Spleen (tissue), 11 donors: ENCODE measurements at regions not wholly inside any gene's neighbourhood (a gene's known extent, or its start where the extent isn't known, plus 50 kb on each side); places are given as distances from the start of the nearest gene placed in this dataset.

Experiments used
- DNase-seq: peaks from one replicate; pipeline ENCODE4 v3.0.0-alpha.2; 2020
- H3K27ac ChIP-seq, 8 donors: fragments of 200-600 bp; sonication (generic) in 7 of 8; 1 replicate in 4 of 8; 2 replicates in 4 of 8; pipeline versions ENCODE4 v1.5.0 to v1.8.0; 2016 to 2021; ENCODE audit warnings: inconsistent platforms in 4 of 8, mild to moderate bottlenecking in 4 of 8, moderate library complexity in 1 of 8
- H3K27me3 ChIP-seq, 7 donors: fragments of 200-600 bp; sonication (generic) in 6 of 7; replicated peaks in 1 of 7; 1 replicate in 4 of 7; 2 replicates in 3 of 7; pipeline versions ENCODE4 v1.5.0 to v1.8.0; 2016 to 2021; ENCODE audit warnings: inconsistent platforms in 3 of 7, mild to moderate bottlenecking in 1 of 7
- H3K36me3 ChIP-seq, 6 donors: fragments of 200-600 bp; sonication (generic) in 5 of 6; 1 replicate in 4 of 6; 2 replicates in 2 of 6; pipeline versions ENCODE4 v1.5.0 to v1.8.0; 2016 to 2021; ENCODE audit warnings: inconsistent platforms in 2 of 6
- H3K4me1 ChIP-seq, 6 donors: fragments of 200-600 bp; sonication (generic) in 5 of 6; 1 replicate in 3 of 6; 2 replicates in 3 of 6; pipeline versions ENCODE4 v1.5.0 to v1.8.0; 2016 to 2021; ENCODE audit warnings: inconsistent platforms in 3 of 6
- H3K4me3 ChIP-seq, 8 donors: fragments of 200-600 bp; sonication (generic) in 7 of 8; 1 replicate in 4 of 8; 2 replicates in 4 of 8; pipeline versions ENCODE4 v1.5.0 to v1.8.0; 2016 to 2021; ENCODE audit warnings: inconsistent platforms in 4 of 8, mild to moderate bottlenecking in 4 of 8, moderate library complexity in 2 of 8
- H3K9me3 ChIP-seq, 8 donors: fragments of 200-600 bp; sonication (generic) in 7 of 8; 1 replicate in 4 of 8; 2 replicates in 4 of 8; pipeline versions ENCODE4 v1.5.0 to v1.8.0; 2016 to 2021; ENCODE audit warnings: inconsistent platforms in 4 of 8
- CTCF ChIP-seq, 11 experiments: fragments of 200-600 bp in 7 of 11; fragments of 450-650 bp in 4 of 11; sonication (generic) in 4 of 11; IDR thresholded peaks in 8 of 11; conservative IDR thresholded peaks in 3 of 11; 1 replicate in 7 of 11; 2 replicates in 4 of 11; pipeline versions ENCODE4 v1.4.0 to v1.8.0; 2016 to 2021; ENCODE audit warnings: antibody characterized with exemption in 11 of 11, inconsistent platforms in 4 of 11, mild to moderate bottlenecking in 1 of 11
- POLR2A ChIP-seq, 3 donors: fragments of 450-650 bp; IDR thresholded peaks; one replicate each; pipeline ENCODE4 v1.5.1; 2017; ENCODE audit warnings: antibody characterized with exemption in 3 of 3, mild to moderate bottlenecking in 1 of 3
- POLR2AphosphoS5 ChIP-seq, 3 donors: sonication (generic); formaldehyde crosslinking; IDR thresholded peaks; one replicate each; pipeline ENCODE4 v1.5.1; 2017; ENCODE audit warnings: antibody characterized with exemption in 3 of 3
- WGBS, 5 donors: extraction: QIAGEN DNeasy Blood & Tissue Kit in 3 of 5; methylation state at CpG; one replicate each; pipeline versions ENCODE4 v1.1.5 to v1.1.7; 2013 to 2018; 5-methylcytosine and 5-hydroxymethylcytosine counted together
- intact Hi-C: fragments of 100-400 bp; cut with DNase I; formaldehyde crosslinking; loops from one replicate; pipeline ENCODE4 v1.15.0; 2023; ENCODE audit warnings: low total_unique reads
- donor health status: healthy with polysubstance abuse.
- donor health status: DM: no; HTN: no; CAD: no; lungs with moderate emphysema.
- donor health status: DM: no; HTN: no; CAD: no.
- donor health status: Bipolar disorder and iron deficiency.
- donor health status: healthy.
- donor health status: DM: no; HTN: no; CAD: no.
- donor health status: DM: yes; HTN: yes; CAD: no.

DNA sequence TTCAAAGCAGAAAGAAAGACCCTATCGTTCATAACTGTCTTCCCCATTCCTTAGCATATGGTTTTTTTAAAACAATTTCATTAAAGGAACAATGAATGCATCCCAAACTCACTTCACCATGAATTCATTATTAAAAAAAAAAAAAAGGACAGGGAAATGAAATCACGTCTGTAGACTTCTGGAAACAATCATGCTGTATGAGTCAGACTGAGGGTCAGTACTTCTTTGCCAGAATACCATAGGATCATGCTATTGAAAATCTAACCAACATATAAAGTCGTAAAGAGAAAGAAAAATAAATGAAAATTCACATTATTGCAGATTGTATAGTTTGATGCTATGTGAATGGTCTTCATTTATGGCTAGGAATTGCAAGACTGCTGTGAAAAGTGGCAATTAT is 144.4 kb downstream of the PCDH18 start:
- 53 to 87% (median 73%) methylated on average over 3 of the region's 3 CpGs for WGBS, 5 donors
- TF ChIP-seq CTCF (IDR thresholded peaks at IDR 0.05 in 8 of 11, conservative IDR thresholded peaks at IDR 0.05 in 3 of 11) (no peak), POLR2A (IDR thresholded peaks at IDR 0.05) (no peak), POLR2AphosphoS5 (IDR thresholded peaks at IDR 0.05) (no peak)
- Histone ChIP-seq H3K9me3 (peaks cover 0 to 4% (median 0%) of the 10 kb centered on the region in 8 donors), H3K27ac (no peak overlapping the region), H3K4me3 (no peak overlapping the region), H3K4me1 (no peaks in the 10 kb centered on the region), H3K36me3 (no peaks in the 10 kb centered on the region), H3K27me3 (no peaks in the 10 kb centered on the region)
- intact Hi-C loops = no loop called here
- no peak for DNase-seq

- no peak overlapping the region for H3K27ac ChIP-seq
- H3K36me3 ChIP-seq = no peaks in the 10 kb centered on the region
- no peak for TF ChIP-seq POLR2A (IDR thresholded peaks at IDR 0.05)
- TF ChIP-seq CTCF (IDR thresholded peaks at IDR 0.05 in 8 of 11, conservative IDR thresholded peaks at IDR 0.05 in 3 of 11) = no peak
- no peak for TF ChIP-seq POLR2AphosphoS5 (IDR thresholded peaks at IDR 0.05)
- DNase-seq = no peak
- no peaks in the 10 kb centered on the region for H3K27me3 ChIP-seq
- H3K4me1 ChIP-seq = no peaks in the 10 kb centered on the region
- WGBS, 5 donors = 36 to 64% (median 47%) methylated on average over 1 of the region's 1 CpG
- H3K9me3 ChIP-seq = peaks cover 0 to 4% (median 0%) of the 10 kb centered on the region in 8 donors
- H3K4me3 ChIP-seq = no peak overlapping the region
- intact Hi-C loops = no loop called here
Observed at GRCh38 chr4:137384476-137384875, 147.8 kb downstream of the PCDH18 start.

DNA sequence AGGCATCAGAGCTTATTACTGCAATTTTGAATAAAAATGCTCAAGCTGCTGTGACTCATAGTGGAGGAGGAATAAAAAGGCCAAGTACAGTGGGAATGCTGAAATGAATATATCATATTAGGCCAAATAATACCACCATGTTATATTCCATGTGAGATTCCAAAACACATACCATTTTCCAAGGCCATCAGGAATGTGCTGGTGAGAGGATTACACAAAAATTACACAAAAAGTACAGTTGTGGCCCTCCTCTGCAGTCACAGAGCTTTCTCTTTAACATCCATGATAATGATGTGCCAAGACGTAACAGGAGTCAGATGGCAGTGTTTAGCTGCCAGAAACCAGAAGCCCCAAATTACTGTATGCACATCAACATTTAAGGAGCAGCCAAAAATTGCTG is 153.5 kb downstream of the PCDH18 start:
- no peak for DNase-seq
- H3K9me3 ChIP-seq = no peaks in the 10 kb centered on the region
- intact Hi-C loops = no loop called here
- H3K4me1 ChIP-seq = no peaks in the 10 kb centered on the region
- H3K36me3 ChIP-seq = no peaks in the 10 kb centered on the region
- H3K4me3 ChIP-seq = no peak overlapping the region
- no peaks in the 10 kb centered on the region for H3K27me3 ChIP-seq
- 62 to 90% (median 73%) methylated on average over 1 of the region's 1 CpG for WGBS, 5 donors
- no peak for TF ChIP-seq CTCF (IDR thresholded peaks at IDR 0.05 in 8 of 11, conservative IDR thresholded peaks at IDR 0.05 in 3 of 11)
- no peak overlapping the region for H3K27ac ChIP-seq

DNA sequence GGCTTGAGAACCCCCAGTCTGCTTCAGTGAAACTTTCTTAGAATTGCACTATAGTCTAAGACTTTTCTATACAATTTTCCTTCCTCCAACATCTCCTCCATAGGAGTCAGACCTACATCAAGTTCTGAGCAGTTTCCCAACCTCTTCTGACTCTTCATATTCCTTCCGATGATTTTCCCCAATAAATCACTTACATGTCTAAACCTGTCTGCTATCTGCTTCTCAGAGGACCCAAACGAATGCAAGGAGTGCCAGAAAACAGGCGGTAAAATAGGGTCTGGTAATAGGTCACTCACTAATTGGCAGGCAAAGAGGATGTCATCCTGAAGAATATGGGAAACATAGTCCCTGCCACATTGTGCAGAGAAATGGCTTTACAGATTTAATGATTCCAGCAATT is 153.9 kb downstream of the PCDH18 start:
- intact Hi-C loops = no loop called here
- 75 to 83% (median 77%) methylated on average over 3 of the region's 3 CpGs for WGBS, 5 donors
- no peak for DNase-seq
- Histone ChIP-seq H3K27me3 (no peaks in the 10 kb centered on the region), H3K27ac (no peak overlapping the region), H3K4me1 (no peaks in the 10 kb centered on the region), H3K9me3 (no peaks in the 10 kb centered on the region), H3K4me3 (no peak overlapping the region), H3K36me3 (no peaks in the 10 kb centered on the region)
- TF ChIP-seq CTCF (IDR thresholded peaks at IDR 0.05 in 8 of 11, conservative IDR thresholded peaks at IDR 0.05 in 3 of 11) (no peak), POLR2AphosphoS5 (IDR thresholded peaks at IDR 0.05) (no peak), POLR2A (IDR thresholded peaks at IDR 0.05) (no peak)
